ENCODE measurements at regions not wholly inside any gene's neighbourhood (a gene's known extent, or its start where the extent isn't known, plus 50 kb on each side); places are given as distances from the start of the nearest gene placed in this dataset.
A peak's percentile ranks its signal among the peaks of the same experiment; 100 is the strongest.

- H3K27me3 ChIP-seq (ENCODE audit: insufficient read depth, poor library complexity, severe bottlenecking) = no peaks in the 10 kb centered on the region
- no peak for DNase-seq (ENCODE audit: low spot score)
- no peaks in the 10 kb centered on the region for H3K36me3 ChIP-seq (ENCODE audit: low read depth)
- no peak overlapping the region for H3K27ac ChIP-seq (ENCODE audit: poor library complexity, severe bottlenecking)
- H3K4me3 ChIP-seq (ENCODE audit: severe bottlenecking) = no peak overlapping the region
- H3K4me1 ChIP-seq (ENCODE audit: insufficient read depth, poor library complexity, severe bottlenecking) = no peaks in the 10 kb centered on the region
- TF ChIP-seq, protein P1, sequence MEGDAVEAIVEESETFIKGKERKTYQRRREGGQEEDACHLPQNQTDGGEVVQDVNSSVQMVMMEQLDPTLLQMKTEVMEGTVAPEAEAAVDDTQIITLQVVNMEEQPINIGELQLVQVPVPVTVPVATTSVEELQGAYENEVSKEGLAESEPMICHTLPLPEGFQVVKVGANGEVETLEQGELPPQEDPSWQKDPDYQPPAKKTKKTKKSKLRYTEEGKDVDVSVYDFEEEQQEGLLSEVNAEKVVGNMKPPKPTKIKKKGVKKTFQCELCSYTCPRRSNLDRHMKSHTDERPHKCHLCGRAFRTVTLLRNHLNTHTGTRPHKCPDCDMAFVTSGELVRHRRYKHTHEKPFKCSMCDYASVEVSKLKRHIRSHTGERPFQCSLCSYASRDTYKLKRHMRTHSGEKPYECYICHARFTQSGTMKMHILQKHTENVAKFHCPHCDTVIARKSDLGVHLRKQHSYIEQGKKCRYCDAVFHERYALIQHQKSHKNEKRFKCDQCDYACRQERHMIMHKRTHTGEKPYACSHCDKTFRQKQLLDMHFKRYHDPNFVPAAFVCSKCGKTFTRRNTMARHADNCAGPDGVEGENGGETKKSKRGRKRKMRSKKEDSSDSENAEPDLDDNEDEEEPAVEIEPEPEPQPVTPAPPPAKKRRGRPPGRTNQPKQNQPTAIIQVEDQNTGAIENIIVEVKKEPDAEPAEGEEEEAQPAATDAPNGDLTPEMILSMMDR (IDR thresholded peaks at IDR 0.05; ENCODE audit: poor library complexity, severe bottlenecking) = no peak
- H3K9me3 ChIP-seq (ENCODE audit: severe bottlenecking) = no peaks in the 10 kb centered on the region
- ATAC-seq (ENCODE audit: low read depth) = no peak
Measured at GRCh38 chr6:167655174-167655821, 171.4 kb upstream of the AFDN start.

DNA sequence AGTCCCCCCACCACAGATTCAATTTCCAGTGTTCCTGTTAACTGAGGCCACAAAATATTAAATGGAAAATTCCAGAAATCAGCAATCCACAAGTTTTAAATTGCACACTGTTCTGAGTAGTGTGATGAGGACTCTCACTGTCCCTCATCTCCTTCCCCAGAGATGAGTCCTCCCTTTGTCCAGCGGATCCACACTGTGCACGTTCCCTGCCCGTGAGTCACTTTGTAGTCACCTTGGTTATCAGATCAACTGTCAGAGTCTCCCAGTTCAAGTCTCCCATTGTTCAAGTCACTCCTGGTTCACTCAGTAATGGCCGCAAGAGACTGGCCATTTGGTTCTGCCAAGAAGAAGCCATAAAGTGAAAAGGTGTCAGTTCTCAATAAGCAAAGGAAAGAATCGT is 168.6 kb upstream of the AFDN start:
- DNase-seq (ENCODE audit: low spot score) (no peak), ATAC-seq (ENCODE audit: low read depth) (no peak)

DNA sequence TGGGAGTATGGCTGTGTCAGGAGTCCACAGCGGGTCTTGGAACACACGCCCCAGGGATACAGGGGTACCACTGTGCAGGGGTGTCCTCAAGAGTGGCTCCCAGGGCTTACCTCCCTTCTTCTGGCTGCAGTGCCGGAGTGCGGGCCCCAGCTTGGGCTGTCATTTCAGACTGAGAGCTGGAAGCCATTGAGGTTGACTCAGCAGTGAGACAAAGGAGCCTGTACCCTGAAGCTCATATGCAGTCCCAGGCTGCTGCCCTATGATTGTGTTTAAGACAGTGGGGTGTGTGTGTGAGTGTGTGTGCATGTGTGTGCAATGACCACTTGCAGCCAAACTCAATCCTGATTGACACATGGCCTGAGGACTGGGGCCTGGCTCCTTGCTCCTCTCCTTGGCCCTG is 167.7 kb upstream of the AFDN start:
- Histone ChIP-seq H3K4me1 (ENCODE audit: insufficient read depth, poor library complexity, severe bottlenecking) (no peaks in the 10 kb centered on the region), H3K27ac (ENCODE audit: poor library complexity, severe bottlenecking) (no peak overlapping the region), H3K4me3 (ENCODE audit: severe bottlenecking) (no peak overlapping the region), H3K27me3 (ENCODE audit: insufficient read depth, poor library complexity, severe bottlenecking) (no peaks in the 10 kb centered on the region), H3K9me3 (ENCODE audit: severe bottlenecking) (no peaks in the 10 kb centered on the region), H3K36me3 (ENCODE audit: low read depth) (no peaks in the 10 kb centered on the region)
- TF ChIP-seq, protein P1 (IDR thresholded peaks at IDR 0.05; ENCODE audit: poor library complexity, severe bottlenecking) = no peak
- DNase-seq (ENCODE audit: low spot score) (no peak), ATAC-seq (ENCODE audit: low read depth) (no peak)

More for the DNA sequence above, 168.6 kb upstream of the AFDN start:
- Histone ChIP-seq H3K27me3 (ENCODE audit: insufficient read depth, poor library complexity, severe bottlenecking) (no peaks in the 10 kb centered on the region), H3K36me3 (ENCODE audit: low read depth) (no peaks in the 10 kb centered on the region), H3K4me1 (ENCODE audit: insufficient read depth, poor library complexity, severe bottlenecking) (no peaks in the 10 kb centered on the region), H3K27ac (ENCODE audit: poor library complexity, severe bottlenecking) (no peak overlapping the region), H3K4me3 (ENCODE audit: severe bottlenecking) (no peak overlapping the region), H3K9me3 (ENCODE audit: severe bottlenecking) (no peaks in the 10 kb centered on the region)
- TF ChIP-seq, protein P1 (IDR thresholded peaks at IDR 0.05; ENCODE audit: poor library complexity, severe bottlenecking) = no peak

- ATAC-seq (ENCODE audit: low read depth) (no peak), DNase-seq (ENCODE audit: low spot score) (no peak)
- Histone ChIP-seq H3K27me3 (ENCODE audit: insufficient read depth, poor library complexity, severe bottlenecking) (no peaks in the 10 kb centered on the region), H3K27ac (ENCODE audit: poor library complexity, severe bottlenecking) (no peak overlapping the region), H3K36me3 (ENCODE audit: low read depth) (no peaks in the 10 kb centered on the region), H3K4me3 (ENCODE audit: severe bottlenecking) (no peak overlapping the region), H3K4me1 (ENCODE audit: insufficient read depth, poor library complexity, severe bottlenecking) (no peaks in the 10 kb centered on the region), H3K9me3 (ENCODE audit: severe bottlenecking) (no peaks in the 10 kb centered on the region)
- TF ChIP-seq, protein P1 (IDR thresholded peaks at IDR 0.05; ENCODE audit: poor library complexity, severe bottlenecking) = no peak
Measured at GRCh38 chr6:167660424-167660823, 166.3 kb upstream of the AFDN start.

DNA sequence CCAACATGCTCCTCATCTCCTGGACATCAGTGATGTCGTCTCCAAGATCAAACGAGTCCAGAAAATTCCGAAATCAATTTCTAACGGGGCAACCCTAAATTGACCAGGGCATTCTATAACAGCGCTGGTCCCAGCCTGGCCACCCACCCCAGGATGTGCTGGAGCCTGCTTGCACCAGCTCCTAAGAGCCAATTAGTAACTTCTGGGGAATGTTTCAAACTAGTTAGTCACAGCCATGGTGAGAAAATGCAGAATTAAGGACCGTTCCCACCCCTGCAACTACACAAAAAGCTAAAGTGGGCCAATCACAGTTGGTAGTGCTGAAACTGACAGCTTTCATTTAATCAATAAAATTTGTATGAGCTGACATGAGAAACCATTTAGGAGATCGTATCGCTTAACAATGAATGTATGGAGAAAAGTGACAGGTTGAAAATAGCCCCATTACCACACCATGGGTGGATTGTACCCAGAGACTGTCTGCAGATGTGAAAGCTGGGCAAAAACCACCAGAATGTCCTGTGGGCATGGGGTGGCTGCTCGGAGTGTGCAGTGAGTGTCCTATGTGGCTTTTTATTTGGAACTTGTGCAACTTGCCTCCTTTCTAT is 165.7 kb upstream of the AFDN start:
- Histone ChIP-seq H3K27ac (ENCODE audit: poor library complexity, severe bottlenecking) (no peak overlapping the region), H3K9me3 (ENCODE audit: severe bottlenecking) (no peaks in the 10 kb centered on the region), H3K36me3 (ENCODE audit: low read depth) (no peaks in the 10 kb centered on the region), H3K4me1 (ENCODE audit: insufficient read depth, poor library complexity, severe bottlenecking) (no peaks in the 10 kb centered on the region), H3K4me3 (ENCODE audit: severe bottlenecking) (no peak overlapping the region), H3K27me3 (ENCODE audit: insufficient read depth, poor library complexity, severe bottlenecking) (no peaks in the 10 kb centered on the region)
- DNase-seq (ENCODE audit: low spot score) (no peak), ATAC-seq (ENCODE audit: low read depth) (0 out of 3 replicates have a peak, but pooled peaks have one; percentile 25)
- TF ChIP-seq, protein P1 (IDR thresholded peaks at IDR 0.05; ENCODE audit: poor library complexity, severe bottlenecking) = no peak
